ENCODE measurements at regions not wholly inside any gene's neighbourhood (a gene's known extent, or its start where the extent isn't known, plus 50 kb on each side); places are given as distances from the start of the nearest gene placed in this dataset.

DNA sequence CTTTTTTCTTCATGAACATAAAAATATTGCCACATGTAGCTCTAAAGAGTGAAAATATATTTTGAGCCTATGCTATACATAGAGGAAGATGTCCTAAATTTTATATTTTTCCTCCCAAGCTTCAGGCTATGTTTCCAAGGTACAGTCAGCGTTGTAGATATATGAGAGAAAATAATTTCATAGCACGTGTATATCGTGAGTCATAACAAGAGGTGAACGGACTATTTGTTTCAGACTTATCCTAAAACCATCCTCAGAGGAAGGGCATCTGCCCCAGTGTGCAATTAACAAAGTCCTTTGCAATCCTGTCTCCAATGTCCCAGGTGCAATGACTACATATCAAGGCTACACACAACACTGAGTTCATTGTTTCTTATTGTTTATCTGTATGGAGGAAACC lies 177.3 kb upstream of the ARRDC4 start:
- TF ChIP-seq, protein P1, sequence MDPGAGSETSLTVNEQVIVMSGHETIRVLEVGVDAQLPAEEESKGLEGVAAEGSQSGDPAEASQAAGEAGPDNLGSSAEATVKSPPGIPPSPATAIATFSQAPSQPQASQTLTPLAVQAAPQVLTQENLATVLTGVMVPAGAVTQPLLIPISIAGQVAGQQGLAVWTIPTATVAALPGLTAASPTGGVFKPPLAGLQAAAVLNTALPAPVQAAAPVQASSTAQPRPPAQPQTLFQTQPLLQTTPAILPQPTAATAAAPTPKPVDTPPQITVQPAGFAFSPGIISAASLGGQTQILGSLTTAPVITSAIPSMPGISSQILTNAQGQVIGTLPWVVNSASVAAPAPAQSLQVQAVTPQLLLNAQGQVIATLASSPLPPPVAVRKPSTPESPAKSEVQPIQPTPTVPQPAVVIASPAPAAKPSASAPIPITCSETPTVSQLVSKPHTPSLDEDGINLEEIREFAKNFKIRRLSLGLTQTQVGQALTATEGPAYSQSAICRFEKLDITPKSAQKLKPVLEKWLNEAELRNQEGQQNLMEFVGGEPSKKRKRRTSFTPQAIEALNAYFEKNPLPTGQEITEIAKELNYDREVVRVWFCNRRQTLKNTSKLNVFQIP (CRISPR knock-in tag; IDR thresholded peaks at IDR 0.05; ENCODE audit: borderline replicate concordance, low read depth), result no peak
- TF ChIP-seq CSRNP3 (CRISPR knock-in tag; IDR thresholded peaks at IDR 0.05) (no peak), TOX (CRISPR knock-in tag; IDR thresholded peaks at IDR 0.05; ENCODE audit: borderline replicate concordance) (no peak), BACH2 (CRISPR knock-in tag; IDR thresholded peaks at IDR 0.05; ENCODE audit: borderline replicate concordance) (no peak), ZNF565 (CRISPR knock-in tag; conservative IDR thresholded peaks at IDR 0.05; ENCODE audit: low read depth) (no peak), ZNF70 (CRISPR knock-in tag; IDR thresholded peaks at IDR 0.05) (no peak), ISL1 (CRISPR knock-in tag; IDR thresholded peaks at IDR 0.05) (no peak), ZNF8 (CRISPR knock-in tag; IDR thresholded peaks at IDR 0.05) (no peak), ESRRG (CRISPR knock-in tag; IDR thresholded peaks at IDR 0.05) (no peak), PPARA (CRISPR knock-in tag; IDR thresholded peaks at IDR 0.05; ENCODE audit: borderline replicate concordance) (no peak), ZFP3 (CRISPR knock-in tag; IDR thresholded peaks at IDR 0.05) (no peak), ARNTL (CRISPR knock-in tag; IDR thresholded peaks at IDR 0.05; ENCODE audit: borderline replicate concordance, low read depth) (no peak), GLIS3 (CRISPR knock-in tag; IDR thresholded peaks at IDR 0.05) (no peak), ZFP30 (CRISPR knock-in tag; IDR thresholded peaks at IDR 0.05) (no peak)
- TF ChIP-seq, protein P2, sequence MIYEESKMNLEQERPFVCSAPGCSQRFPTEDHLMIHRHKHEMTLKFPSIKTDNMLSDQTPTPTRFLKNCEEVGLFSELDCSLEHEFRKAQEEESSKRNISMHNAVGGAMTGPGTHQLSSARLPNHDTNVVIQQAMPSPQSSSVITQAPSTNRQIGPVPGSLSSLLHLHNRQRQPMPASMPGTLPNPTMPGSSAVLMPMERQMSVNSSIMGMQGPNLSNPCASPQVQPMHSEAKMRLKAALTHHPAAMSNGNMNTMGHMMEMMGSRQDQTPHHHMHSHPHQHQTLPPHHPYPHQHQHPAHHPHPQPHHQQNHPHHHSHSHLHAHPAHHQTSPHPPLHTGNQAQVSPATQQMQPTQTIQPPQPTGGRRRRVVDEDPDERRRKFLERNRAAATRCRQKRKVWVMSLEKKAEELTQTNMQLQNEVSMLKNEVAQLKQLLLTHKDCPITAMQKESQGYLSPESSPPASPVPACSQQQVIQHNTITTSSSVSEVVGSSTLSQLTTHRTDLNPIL (CRISPR knock-in tag; IDR thresholded peaks at IDR 0.05; ENCODE audit: low read depth), result no peak
- TF ChIP-seq, protein P3, sequence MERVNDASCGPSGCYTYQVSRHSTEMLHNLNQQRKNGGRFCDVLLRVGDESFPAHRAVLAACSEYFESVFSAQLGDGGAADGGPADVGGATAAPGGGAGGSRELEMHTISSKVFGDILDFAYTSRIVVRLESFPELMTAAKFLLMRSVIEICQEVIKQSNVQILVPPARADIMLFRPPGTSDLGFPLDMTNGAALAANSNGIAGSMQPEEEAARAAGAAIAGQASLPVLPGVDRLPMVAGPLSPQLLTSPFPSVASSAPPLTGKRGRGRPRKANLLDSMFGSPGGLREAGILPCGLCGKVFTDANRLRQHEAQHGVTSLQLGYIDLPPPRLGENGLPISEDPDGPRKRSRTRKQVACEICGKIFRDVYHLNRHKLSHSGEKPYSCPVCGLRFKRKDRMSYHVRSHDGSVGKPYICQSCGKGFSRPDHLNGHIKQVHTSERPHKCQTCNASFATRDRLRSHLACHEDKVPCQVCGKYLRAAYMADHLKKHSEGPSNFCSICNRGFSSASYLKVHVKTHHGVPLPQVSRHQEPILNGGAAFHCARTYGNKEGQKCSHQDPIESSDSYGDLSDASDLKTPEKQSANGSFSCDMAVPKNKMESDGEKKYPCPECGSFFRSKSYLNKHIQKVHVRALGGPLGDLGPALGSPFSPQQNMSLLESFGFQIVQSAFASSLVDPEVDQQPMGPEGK (CRISPR knock-in tag; IDR thresholded peaks at IDR 0.05; ENCODE audit: borderline replicate concordance), result no peak
- no peak for ATAC-seq

DNA sequence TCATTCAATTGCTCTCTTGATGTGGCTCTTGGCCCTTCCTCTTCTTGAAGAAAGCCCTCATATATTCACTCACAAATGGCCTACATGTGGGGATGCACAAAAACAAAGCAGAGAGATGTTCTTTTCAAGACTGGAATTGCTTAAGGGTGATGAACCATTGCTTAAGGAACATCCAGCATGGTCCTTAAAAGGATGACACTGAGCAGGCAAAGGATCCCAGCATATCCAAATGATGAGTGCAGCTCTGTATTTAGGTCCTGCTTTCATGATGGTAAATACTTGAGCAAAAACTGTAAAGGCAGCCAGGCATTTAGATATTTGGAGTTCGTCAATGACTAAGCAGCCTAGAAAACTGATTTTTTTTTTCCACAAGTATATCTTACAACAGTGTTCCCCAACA lies 173.8 kb upstream of the ARRDC4 start:
- TF ChIP-seq, protein P1 (CRISPR knock-in tag; IDR thresholded peaks at IDR 0.05; ENCODE audit: borderline replicate concordance, low read depth), result no peak
- TF ChIP-seq TCF4 (CRISPR knock-in tag; IDR thresholded peaks at IDR 0.05; ENCODE audit: borderline replicate concordance) (no peak), TOX (CRISPR knock-in tag; IDR thresholded peaks at IDR 0.05; ENCODE audit: borderline replicate concordance) (no peak), CSDC2 (CRISPR knock-in tag; IDR thresholded peaks at IDR 0.05) (no peak), ZFP3 (CRISPR knock-in tag; IDR thresholded peaks at IDR 0.05) (no peak), SNAI2 (CRISPR knock-in tag; IDR thresholded peaks at IDR 0.05) (no peak), ZC3H10 (CRISPR knock-in tag; IDR thresholded peaks at IDR 0.05) (no peak), ARNTL (CRISPR knock-in tag; IDR thresholded peaks at IDR 0.05; ENCODE audit: borderline replicate concordance, low read depth) (no peak), CSRNP3 (CRISPR knock-in tag; IDR thresholded peaks at IDR 0.05) (no peak), OSR1 (CRISPR knock-in tag; IDR thresholded peaks at IDR 0.05) (no peak), ZNF565 (CRISPR knock-in tag; conservative IDR thresholded peaks at IDR 0.05; ENCODE audit: low read depth) (no peak)
- TF ChIP-seq, protein P4, sequence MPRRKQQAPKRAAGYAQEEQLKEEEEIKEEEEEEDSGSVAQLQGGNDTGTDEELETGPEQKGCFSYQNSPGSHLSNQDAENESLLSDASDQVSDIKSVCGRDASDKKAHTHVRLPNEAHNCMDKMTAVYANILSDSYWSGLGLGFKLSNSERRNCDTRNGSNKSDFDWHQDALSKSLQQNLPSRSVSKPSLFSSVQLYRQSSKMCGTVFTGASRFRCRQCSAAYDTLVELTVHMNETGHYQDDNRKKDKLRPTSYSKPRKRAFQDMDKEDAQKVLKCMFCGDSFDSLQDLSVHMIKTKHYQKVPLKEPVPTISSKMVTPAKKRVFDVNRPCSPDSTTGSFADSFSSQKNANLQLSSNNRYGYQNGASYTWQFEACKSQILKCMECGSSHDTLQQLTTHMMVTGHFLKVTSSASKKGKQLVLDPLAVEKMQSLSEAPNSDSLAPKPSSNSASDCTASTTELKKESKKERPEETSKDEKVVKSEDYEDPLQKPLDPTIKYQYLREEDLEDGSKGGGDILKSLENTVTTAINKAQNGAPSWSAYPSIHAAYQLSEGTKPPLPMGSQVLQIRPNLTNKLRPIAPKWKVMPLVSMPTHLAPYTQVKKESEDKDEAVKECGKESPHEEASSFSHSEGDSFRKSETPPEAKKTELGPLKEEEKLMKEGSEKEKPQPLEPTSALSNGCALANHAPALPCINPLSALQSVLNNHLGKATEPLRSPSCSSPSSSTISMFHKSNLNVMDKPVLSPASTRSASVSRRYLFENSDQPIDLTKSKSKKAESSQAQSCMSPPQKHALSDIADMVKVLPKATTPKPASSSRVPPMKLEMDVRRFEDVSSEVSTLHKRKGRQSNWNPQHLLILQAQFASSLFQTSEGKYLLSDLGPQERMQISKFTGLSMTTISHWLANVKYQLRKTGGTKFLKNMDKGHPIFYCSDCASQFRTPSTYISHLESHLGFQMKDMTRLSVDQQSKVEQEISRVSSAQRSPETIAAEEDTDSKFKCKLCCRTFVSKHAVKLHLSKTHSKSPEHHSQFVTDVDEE (CRISPR knock-in tag; IDR thresholded peaks at IDR 0.05), result no peak
- TF ChIP-seq, protein P2 (CRISPR knock-in tag; IDR thresholded peaks at IDR 0.05; ENCODE audit: low read depth), result no peak

More for the DNA sequence above, 173.8 kb upstream of the ARRDC4 start:
- no peak for ATAC-seq

Data from SK-N-SH treated with all-trans-retinoic acid at 6 μM for 48 hours (cell line).